ENCODE measurements at regions not wholly inside any gene's neighbourhood (a gene's known extent, or its start where the extent isn't known, plus 50 kb on each side); places are given as distances from the start of the nearest gene placed in this dataset.

DNA sequence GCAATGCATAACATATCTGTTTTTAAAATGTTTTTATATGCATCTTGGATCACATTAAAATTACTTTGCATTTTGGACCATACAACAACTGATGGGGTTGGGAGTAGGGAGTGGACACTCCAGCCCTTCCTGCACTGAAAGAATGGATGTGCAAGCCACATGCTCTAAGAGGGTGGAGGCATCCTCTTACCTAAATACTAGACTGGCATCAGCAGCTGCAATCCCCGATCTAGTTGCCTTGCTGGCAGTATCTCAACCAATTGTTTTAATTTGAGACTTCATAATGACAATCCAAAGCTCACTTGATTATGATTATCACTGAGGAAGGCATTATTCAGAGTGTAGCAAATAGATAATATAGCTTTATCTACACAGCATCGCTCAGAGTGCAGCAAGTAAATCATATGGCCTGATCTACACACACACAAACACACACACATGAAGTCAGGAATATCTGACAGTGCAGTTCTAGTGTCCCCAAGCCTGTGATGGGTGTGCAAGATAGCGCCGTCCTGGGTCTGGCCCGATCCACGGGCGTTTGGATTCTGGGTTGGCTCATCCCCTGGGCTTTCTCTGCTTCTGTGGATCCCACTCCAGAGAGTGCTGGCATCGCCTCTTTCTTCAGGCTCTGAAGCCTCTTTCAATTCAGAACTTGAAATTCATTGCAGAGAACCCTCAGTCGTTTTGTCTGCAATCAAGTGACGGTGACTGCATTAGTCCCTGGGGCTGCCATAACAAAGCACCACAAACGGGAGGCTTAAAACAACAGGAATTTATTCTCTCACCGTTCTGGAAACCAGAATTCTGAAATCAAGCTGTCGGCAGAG lies 181.3 kb downstream of the ETS2 start (continued):
- TF ChIP-seq MXI1 (IDR thresholded peaks at IDR 0.05; ENCODE audit: borderline replicate concordance, low read depth, low read length): no peak
- TF ChIP-seq NFE2L2 (IDR thresholded peaks at IDR 0.05; ENCODE audit: low read depth, low read length): no peak

DNA sequence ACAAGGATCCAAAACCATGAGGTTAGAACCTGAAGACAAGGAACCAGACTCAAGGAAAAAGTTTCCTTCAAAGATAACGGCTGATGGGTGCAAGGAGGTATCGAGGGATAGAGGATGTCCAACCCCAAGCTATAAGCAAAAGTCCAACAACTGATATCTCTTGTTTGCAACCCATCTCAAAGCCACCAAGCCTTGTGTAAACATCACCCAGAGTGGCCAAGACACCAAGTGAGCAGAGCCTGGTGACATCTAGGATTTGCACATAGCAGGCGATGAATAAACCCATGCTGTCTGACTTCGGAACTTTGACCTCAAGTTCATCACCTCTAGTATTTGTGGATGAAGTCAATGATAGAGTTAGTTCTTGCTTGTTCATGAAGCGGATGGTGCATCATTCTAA lies 180.7 kb downstream of the ETS2 start:
- Histone ChIP-seq H2AFZ (replicated peaks; ENCODE audit: low read length, poor library complexity) (no peak overlapping the region), H4K5ac (ENCODE audit: low read depth, low read length) (no peak overlapping the region; the same call in 1 of the 2 replicates), H3K9ac (ENCODE audit: low read depth, low read length) (no peak overlapping the region), H3K27me3 (ENCODE audit: control insufficient read depth, insufficient read depth, low read length) (no peaks in the 10 kb centered on the region), H2BK5ac (ENCODE audit: low read depth, low read length, poor library complexity, severe bottlenecking) (no peak overlapping the region), H4K20me1 (ENCODE audit: insufficient read depth, low read length) (no peaks in the 10 kb centered on the region; the same call in 1 of the 2 replicates), H4K8ac (ENCODE audit: low read depth in 2 of 2, low read length in 2 of 2) (peak overlapping the region in 1 of 2 experiments; percentile 16; a peak in 1 of 4 replicates), H3K27ac (ENCODE audit: insufficient read depth, low read length) (no peak overlapping the region), H2BK120ac (ENCODE audit: low read depth, low read length) (peak overlapping the region; percentile 83), H3K18ac (ENCODE audit: low read depth, low read length) (no peak overlapping the region), H3K4ac (ENCODE audit: low read depth, low read length) (peak overlapping the region; percentile 68), H3K36me3 (ENCODE audit: control insufficient read depth, insufficient read depth, low read length) (no peaks in the 10 kb centered on the region), H3K9me3 (ENCODE audit: control insufficient read depth, insufficient read depth, low read length) (no peaks in the 10 kb centered on the region), H3K4me1 (ENCODE audit: control insufficient read depth, insufficient read depth, low read length) (peaks cover 35% of the 10 kb centered on the region), H2BK15ac (ENCODE audit: low read depth, low read length) (peak overlapping the region; percentile 37; the same call in 1 of the 3 replicates), H2BK20ac (ENCODE audit: low read depth, low read length) (peak overlapping the region; percentile 53), H3K4me2 (ENCODE audit: low read depth, low read length) (no peak overlapping the region), H3K4me3 (ENCODE audit: insufficient read depth, low read depth, low read length) (no peak overlapping the region), H3K9me1 (ENCODE audit: insufficient read depth, low read length) (peaks cover 18% of the 10 kb centered on the region), H2AK9ac (replicated peaks; ENCODE audit: low read depth, low read length, poor library complexity) (no peak overlapping the region), H3K23ac (ENCODE audit: low read depth, low read length) (peak overlapping the region; percentile 60; the same call in 1 of the 2 replicates), H2AK5ac (ENCODE audit: low read depth, low read length) (peak overlapping the region; percentile 68), H3K14ac (replicated peaks; ENCODE audit: low read depth, low read length) (peak overlapping the region; percentile 66; the same call in 1 of the 2 replicates), H3K79me1 (ENCODE audit: low read depth in 1 of 2, low read length in 2 of 2) (no peaks in the 10 kb centered on the region), H4K91ac (ENCODE audit: insufficient read depth, low read depth, low read length) (peak overlapping the region; percentile 65), H3K56ac (ENCODE audit: extremely low read depth, insufficient read depth, low read length) (no peak overlapping the region)
- POLR2A ChIA-PET (ENCODE audit: unreplicated experiment): no interaction called here
- dilution Hi-C loops (cut with HindIII; ENCODE audit: low sequenced_read_pairs, unreplicated experiment) (no loop called here), in situ Hi-C loops (cut with MboI; ENCODE audit: low sequenced_read_pairs) (no loop called here), intact Hi-C loops (cut with micrococcal nuclease) (loop anchor here (5.0 to 10.0 kb wide), 3 partner anchors 64 to 182 kb away; partner anchors contain the start of gene ETS2)
- ATAC-seq (ENCODE audit: low read depth) (no peak), DNase-seq (no peak)
- BruUV-seq (replicated peaks): no TSS peak
- CTCF ChIA-PET: no interaction called here
- 100% methylated on average over 2 of the region's 5 CpGs; no CpG with 5 or more reads in 1 of the 2 experiments for WGBS, 2 experiments (ENCODE audit: extremely low coverage in 2 of 2, insufficient read length in 1 of 2)
- no peak for TF ChIP-seq MAZ (IDR thresholded peaks at IDR 0.05; ENCODE audit: borderline replicate concordance, low read depth, low read length)
- TF ChIP-seq RFX5 (IDR thresholded peaks at IDR 0.05; ENCODE audit: low read depth, low read length): no peak
- TF ChIP-seq MXI1 (IDR thresholded peaks at IDR 0.05; ENCODE audit: borderline replicate concordance, low read depth, low read length): no peak
- no peak for TF ChIP-seq NFE2L2 (IDR thresholded peaks at IDR 0.05; ENCODE audit: low read depth, low read length)
- no peak for TF ChIP-seq MAFK (IDR thresholded peaks at IDR 0.05; ENCODE audit: low read depth, low read length)
- TF ChIP-seq FOS (IDR thresholded peaks at IDR 0.05; ENCODE audit: low read depth, low read length): no peak
- TF ChIP-seq, protein P1, sequence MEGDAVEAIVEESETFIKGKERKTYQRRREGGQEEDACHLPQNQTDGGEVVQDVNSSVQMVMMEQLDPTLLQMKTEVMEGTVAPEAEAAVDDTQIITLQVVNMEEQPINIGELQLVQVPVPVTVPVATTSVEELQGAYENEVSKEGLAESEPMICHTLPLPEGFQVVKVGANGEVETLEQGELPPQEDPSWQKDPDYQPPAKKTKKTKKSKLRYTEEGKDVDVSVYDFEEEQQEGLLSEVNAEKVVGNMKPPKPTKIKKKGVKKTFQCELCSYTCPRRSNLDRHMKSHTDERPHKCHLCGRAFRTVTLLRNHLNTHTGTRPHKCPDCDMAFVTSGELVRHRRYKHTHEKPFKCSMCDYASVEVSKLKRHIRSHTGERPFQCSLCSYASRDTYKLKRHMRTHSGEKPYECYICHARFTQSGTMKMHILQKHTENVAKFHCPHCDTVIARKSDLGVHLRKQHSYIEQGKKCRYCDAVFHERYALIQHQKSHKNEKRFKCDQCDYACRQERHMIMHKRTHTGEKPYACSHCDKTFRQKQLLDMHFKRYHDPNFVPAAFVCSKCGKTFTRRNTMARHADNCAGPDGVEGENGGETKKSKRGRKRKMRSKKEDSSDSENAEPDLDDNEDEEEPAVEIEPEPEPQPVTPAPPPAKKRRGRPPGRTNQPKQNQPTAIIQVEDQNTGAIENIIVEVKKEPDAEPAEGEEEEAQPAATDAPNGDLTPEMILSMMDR (conservative IDR thresholded peaks at IDR 0.05; ENCODE audit: low read depth, low read length): no peak
- TF ChIP-seq, protein P2, sequence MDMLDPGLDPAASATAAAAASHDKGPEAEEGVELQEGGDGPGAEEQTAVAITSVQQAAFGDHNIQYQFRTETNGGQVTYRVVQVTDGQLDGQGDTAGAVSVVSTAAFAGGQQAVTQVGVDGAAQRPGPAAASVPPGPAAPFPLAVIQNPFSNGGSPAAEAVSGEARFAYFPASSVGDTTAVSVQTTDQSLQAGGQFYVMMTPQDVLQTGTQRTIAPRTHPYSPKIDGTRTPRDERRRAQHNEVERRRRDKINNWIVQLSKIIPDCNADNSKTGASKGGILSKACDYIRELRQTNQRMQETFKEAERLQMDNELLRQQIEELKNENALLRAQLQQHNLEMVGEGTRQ (IDR thresholded peaks at IDR 0.05; ENCODE audit: low read depth, low read length): no peak
